GM12878 (cell line): ENCODE measurements at regions not wholly inside any gene's neighbourhood (a gene's known extent, or its start where the extent isn't known, plus 50 kb on each side); places are given as distances from the start of the nearest gene placed in this dataset.

Experiments used
- ATAC-seq: fragments of 200-7000 bp; cut with Tn5 transposase; 3 replicates; pipeline ENCODE4 v1.9.1; 2020; ENCODE audit warnings: mild to moderate bottlenecking, moderate library complexity
- BruUV-seq: library from RNA; stranded (reverse); fragments of 400-500 nt; replicated peaks from 2 replicates; lab custom pipeline; 2021; lab: Mats Ljungman, UMichigan
- CTCF ChIA-PET: fragments of 300-600 bp; sonication (Branson Sonifier 250); formaldehyde crosslinking; extraction: SDS; loops from one replicate; lab custom pipeline; 2021; ENCODE audit warnings: inconsistent platforms; lab: Yijun Ruan, JAX
- POLR2A ChIA-PET: fragments of 350-600 bp; formaldehyde crosslinking; extraction: SDS; loops from one replicate; lab custom pipeline; 2021; ENCODE audit warnings: inconsistent platforms; lab: Charles Lee
- RAD21 ChIA-PET: fragments of 300-600 bp; sonication (Branson Sonifier 250); formaldehyde crosslinking; loops from one replicate; lab custom pipeline; 2023; ENCODE audit warnings: antibody characterized with exemption; ENCODE audit not compliant: unreplicated experiment; lab: Charles Lee
- SMC1A ChIA-PET: fragments of 300-600 bp; sonication (Branson Sonifier 250); formaldehyde crosslinking; loops from one replicate; lab custom pipeline; 2023; ENCODE audit not compliant: unreplicated experiment, uncharacterized antibody; lab: Charles Lee
- DNase-seq: peaks from one replicate; pipeline ENCODE4 v3.0.0-alpha.2; 2011; ENCODE audit warnings: low read depth, low spot score
- FAIRE-seq: peaks from 3 replicates; lab custom pipeline; 2011; peaks lifted over from hg19 to GRCh38; lab: Jason Lieb, UNC
- H2AFZ ChIP-seq: 2 replicates; pipeline ENCODE4 v1.6.0; 2011; ENCODE audit warnings: low read depth, low read length, control low read depth; ENCODE audit not compliant: control insufficient read depth
- H3K27ac ChIP-seq: 2 replicates; pipeline ENCODE4 v1.5.1; 2011; ENCODE audit warnings: control low read depth; ENCODE audit not compliant: control insufficient read depth, insufficient read depth
- H3K27me3 ChIP-seq, 2 experiments: replicated peaks in 1 of 2; 2 replicates each; pipeline versions ENCODE4 v1.6.0 to v1.6.1; 2011; ENCODE audit warnings: low read length in 1 of 2; ENCODE audit not compliant: control insufficient read depth in 2 of 2, insufficient read depth in 2 of 2
- H3K36me3 ChIP-seq, 2 experiments: 2 replicates each; pipeline ENCODE4 v1.5.1; 2011; ENCODE audit warnings: low read length in 1 of 2; ENCODE audit not compliant: control insufficient read depth in 2 of 2, insufficient read depth in 2 of 2
- H3K4me1 ChIP-seq: 2 replicates; pipeline ENCODE4 v1.6.1; 2011; ENCODE audit warnings: mild to moderate bottlenecking, low read length, moderate library complexity, mixed read lengths; ENCODE audit not compliant: control insufficient read depth, insufficient read depth
- H3K4me2 ChIP-seq: 2 replicates; pipeline ENCODE4 v1.6.0; 2011; ENCODE audit warnings: control low read depth; ENCODE audit not compliant: control insufficient read depth, insufficient read depth
- H3K4me3 ChIP-seq: fragments of 200-600 bp; sonication (generic); 2 replicates; pipeline ENCODE4 v1.5.1; 2016
- H3K79me2 ChIP-seq: 2 replicates; pipeline ENCODE4 v1.6.0; 2011; ENCODE audit warnings: low read length; ENCODE audit not compliant: control insufficient read depth, insufficient read depth
- H3K9ac ChIP-seq: 2 replicates; pipeline ENCODE4 v1.8.0; 2011; ENCODE audit warnings: low read length, control low read depth, mixed read lengths; ENCODE audit not compliant: control insufficient read depth, insufficient read depth
- H3K9me3 ChIP-seq: replicated peaks from 3 replicates; pipeline ENCODE4 v1.5.1; 2011; ENCODE audit warnings: mild to moderate bottlenecking, low read length; ENCODE audit not compliant: control insufficient read depth, insufficient read depth
- H4K20me1 ChIP-seq: 2 replicates; pipeline ENCODE4 v1.6.0; 2011; ENCODE audit not compliant: control insufficient read depth, insufficient read depth
- ATF2 ChIP-seq: IDR thresholded peaks from 2 replicates; pipeline ENCODE4 v1.6.1; 2012; ENCODE audit warnings: low read length, inconsistent platforms
- BMI1 ChIP-seq: fragments of 450-650 bp; IDR thresholded peaks from 2 replicates; pipeline ENCODE4 v1.6.1; 2016; ENCODE audit warnings: mild to moderate bottlenecking, moderate library complexity, borderline replicate concordance
- EZH2 ChIP-seq: IDR thresholded peaks from 2 replicates; pipeline ENCODE4 v1.6.1; 2012; ENCODE audit warnings: low read depth, mild to moderate bottlenecking, control low read depth, inconsistent platforms, low read length, borderline replicate concordance; ENCODE audit not compliant: control insufficient read depth
- POLR2A ChIP-seq: IDR thresholded peaks from 2 replicates; pipeline ENCODE4 v1.6.1; 2011; ENCODE audit warnings: low read depth, mild to moderate bottlenecking, low read length
- POLR2AphosphoS2 ChIP-seq: IDR thresholded peaks from 2 replicates; pipeline ENCODE4 v1.6.1; 2011; ENCODE audit warnings: low read depth, mild to moderate bottlenecking, low read length, improper control_type of control experiment, moderate library complexity
- PRDM15 ChIP-seq: fragments of 450-650 bp; formaldehyde crosslinking; IDR thresholded peaks from 2 replicates; pipeline ENCODE4 v1.4.0; 2020; ENCODE audit warnings: mild to moderate bottlenecking, moderate library complexity
- TCF3 ChIP-seq: IDR thresholded peaks from 2 replicates; pipeline ENCODE4 v1.6.1; 2012; ENCODE audit warnings: low read depth, mild to moderate bottlenecking, low read length, borderline replicate concordance; ENCODE audit not compliant: insufficient read depth
- USF2 ChIP-seq: IDR thresholded peaks from 2 replicates; pipeline ENCODE4 v1.6.1; 2011; ENCODE audit warnings: low read depth, low read length, improper control_type of control experiment, borderline replicate concordance
- YY1 ChIP-seq: IDR thresholded peaks from 2 replicates; pipeline ENCODE4 v1.6.1; 2011; ENCODE audit warnings: low read depth, mild to moderate bottlenecking, low read length
- ZBED1 ChIP-seq: IDR thresholded peaks from 2 replicates; pipeline ENCODE4 v1.6.1; 2016; ENCODE audit warnings: borderline replicate concordance
- ZNF384 ChIP-seq: IDR thresholded peaks from 2 replicates; pipeline ENCODE4 v1.6.1; 2012; ENCODE audit warnings: low read depth, mild to moderate bottlenecking, low read length, improper control_type of control experiment, borderline replicate concordance
- ZZZ3 ChIP-seq: IDR thresholded peaks from 2 replicates; pipeline ENCODE4 v1.6.1; 2011; ENCODE audit warnings: low read depth; ENCODE audit not compliant: control insufficient read depth, insufficient read length
- WGBS: methylation state at CpG from one replicate; pipeline ENCODE4 v1.1.6; 2016; ENCODE audit warnings: low lambda C conversion rate; ENCODE audit not compliant: insufficient replicate concordance, insufficient coverage; ENCODE audit errors: missing lambda C conversion rate; 5-methylcytosine and 5-hydroxymethylcytosine counted together
- in situ Hi-C: fragments of 300-500 bp; cut with MboI; formaldehyde crosslinking; loops from 9 replicates; pipeline ENCODE4 v1.14.3; 2018; ENCODE audit warnings: mixed read lengths
- intact Hi-C: fragments of 100-400 bp; cut with micrococcal nuclease; formaldehyde crosslinking; loops from one replicate; pipeline ENCODE4 v1.14.2; 2022; ENCODE audit not compliant: unreplicated experiment
- TF ChIP-seq, protein P1 (sequence below): fragments of 450-650 bp; IDR thresholded peaks from 2 replicates; pipeline ENCODE4 v1.6.1; 2017; ENCODE audit warnings: mild to moderate bottlenecking, moderate library complexity

- TF ChIP-seq ATF2 (no peak), BMI1 (no peak), POLR2AphosphoS2 (no peak), ZNF384 (no peak)
Measured at GRCh38 chr4:164428561-164428960, 325.4 kb upstream of the SMIM31 start (continued).

GRCh38 chr4:164438321-164438720 is 315.6 kb upstream of the SMIM31 start:
- 0% methylated on average over 3 of the region's 3 CpGs for WGBS
- SMC1A ChIA-PET, result interaction anchor here (1.0 kb wide), 1 partner anchor 293 kb away, joined by 3 read pairs; no protein-coding TSS in a partner anchor
- POLR2A ChIA-PET, result interaction anchor here (0.7 kb wide), 1 partner anchor 25 kb away, joined by 3 read pairs; no protein-coding TSS in a partner anchor
- TF ChIP-seq PRDM15 (CRISPR knock-in tag), result no peak
- TF ChIP-seq POLR2A, result no peak
- TF ChIP-seq TCF3, result no peak
- TF ChIP-seq, protein P1, sequence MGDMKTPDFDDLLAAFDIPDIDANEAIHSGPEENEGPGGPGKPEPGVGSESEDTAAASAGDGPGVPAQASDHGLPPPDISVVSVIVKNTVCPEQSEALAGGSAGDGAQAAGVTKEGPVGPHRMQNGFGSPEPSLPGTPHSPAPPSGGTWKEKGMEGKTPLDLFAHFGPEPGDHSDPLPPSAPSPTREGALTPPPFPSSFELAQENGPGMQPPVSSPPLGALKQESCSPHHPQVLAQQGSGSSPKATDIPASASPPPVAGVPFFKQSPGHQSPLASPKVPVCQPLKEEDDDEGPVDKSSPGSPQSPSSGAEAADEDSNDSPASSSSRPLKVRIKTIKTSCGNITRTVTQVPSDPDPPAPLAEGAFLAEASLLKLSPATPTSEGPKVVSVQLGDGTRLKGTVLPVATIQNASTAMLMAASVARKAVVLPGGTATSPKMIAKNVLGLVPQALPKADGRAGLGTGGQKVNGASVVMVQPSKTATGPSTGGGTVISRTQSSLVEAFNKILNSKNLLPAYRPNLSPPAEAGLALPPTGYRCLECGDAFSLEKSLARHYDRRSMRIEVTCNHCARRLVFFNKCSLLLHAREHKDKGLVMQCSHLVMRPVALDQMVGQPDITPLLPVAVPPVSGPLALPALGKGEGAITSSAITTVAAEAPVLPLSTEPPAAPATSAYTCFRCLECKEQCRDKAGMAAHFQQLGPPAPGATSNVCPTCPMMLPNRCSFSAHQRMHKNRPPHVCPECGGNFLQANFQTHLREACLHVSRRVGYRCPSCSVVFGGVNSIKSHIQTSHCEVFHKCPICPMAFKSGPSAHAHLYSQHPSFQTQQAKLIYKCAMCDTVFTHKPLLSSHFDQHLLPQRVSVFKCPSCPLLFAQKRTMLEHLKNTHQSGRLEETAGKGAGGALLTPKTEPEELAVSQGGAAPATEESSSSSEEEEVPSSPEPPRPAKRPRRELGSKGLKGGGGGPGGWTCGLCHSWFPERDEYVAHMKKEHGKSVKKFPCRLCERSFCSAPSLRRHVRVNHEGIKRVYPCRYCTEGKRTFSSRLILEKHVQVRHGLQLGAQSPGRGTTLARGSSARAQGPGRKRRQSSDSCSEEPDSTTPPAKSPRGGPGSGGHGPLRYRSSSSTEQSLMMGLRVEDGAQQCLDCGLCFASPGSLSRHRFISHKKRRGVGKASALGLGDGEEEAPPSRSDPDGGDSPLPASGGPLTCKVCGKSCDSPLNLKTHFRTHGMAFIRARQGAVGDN, result no peak
- no peak for TF ChIP-seq ZZZ3
- no peak for TF ChIP-seq YY1
- no peak for TF ChIP-seq USF2
- no peak for TF ChIP-seq ZBED1
- TF ChIP-seq EZH2, result no peak

More at GRCh38 chr4:164438321-164438720, 315.6 kb upstream of the SMIM31 start:
- H2AFZ ChIP-seq, result no peak overlapping the region
- H3K4me2 ChIP-seq, result no peak overlapping the region
- no peaks in the 10 kb centered on the region for H3K9me3 ChIP-seq
- no peak overlapping the region for H3K4me3 ChIP-seq
- no peaks in the 10 kb centered on the region for H4K20me1 ChIP-seq
- no peak overlapping the region for H3K27ac ChIP-seq
- RAD21 ChIA-PET, result no interaction called here
- no peaks in the 10 kb centered on the region for H3K4me1 ChIP-seq
- H3K27me3 ChIP-seq, result 0 out of 4 replicates have a peak, but pooled peaks cover 0 to 2% of the 10 kb centered on the region in 2 experiments
- in situ Hi-C loops (no loop called here), intact Hi-C loops (no loop called here)
- FAIRE-seq (no peak), DNase-seq (no peak), ATAC-seq (no peak)
- BruUV-seq, result no TSS peak
- H3K9ac ChIP-seq, result no peak overlapping the region
- CTCF ChIA-PET, result no interaction called here
- no peaks in the 10 kb centered on the region for H3K36me3 ChIP-seq
- H3K79me2 ChIP-seq, result no peaks in the 10 kb centered on the region
